GM19328 (cell line): ENCODE measurements at regions not wholly inside any gene's neighbourhood (a gene's known extent, or its start where the extent isn't known, plus 50 kb on each side); places are given as distances from the start of the nearest gene placed in this dataset.
"Not testable (repeated sequence)": the region's sequence is repeated elsewhere in the genome, so short reads cannot be mapped to it uniquely, and the experiment has no call there.

ENCODE experiments used
- ATAC-seq: cut with Tn5 transposase; IDR thresholded peaks from one replicate; pipeline ENCODE4 v1.9.1; 2021; ENCODE audit warnings: mild to moderate bottlenecking, moderate library complexity; ENCODE audit not compliant: unreplicated experiment

DNA sequence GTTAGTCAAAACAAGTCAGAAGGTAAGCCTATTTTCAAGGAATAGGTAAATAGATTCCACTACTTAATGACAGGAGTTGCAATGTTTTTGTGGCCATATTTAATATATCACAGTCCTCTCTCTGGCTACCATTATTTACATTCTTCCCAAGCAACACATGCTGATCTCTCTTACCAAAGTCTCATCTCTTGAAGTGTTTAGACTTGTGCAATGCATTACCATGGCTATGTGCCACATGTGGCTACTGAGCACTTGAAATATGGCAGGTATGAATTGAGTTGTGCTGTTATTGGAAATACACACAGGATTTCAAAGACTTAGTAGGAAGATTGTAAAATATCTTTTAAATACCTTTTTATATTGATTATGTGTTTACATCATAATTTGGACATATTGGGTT, 262.4 kb upstream of the PDE3A start:
- ATAC-seq = no peak

DNA sequence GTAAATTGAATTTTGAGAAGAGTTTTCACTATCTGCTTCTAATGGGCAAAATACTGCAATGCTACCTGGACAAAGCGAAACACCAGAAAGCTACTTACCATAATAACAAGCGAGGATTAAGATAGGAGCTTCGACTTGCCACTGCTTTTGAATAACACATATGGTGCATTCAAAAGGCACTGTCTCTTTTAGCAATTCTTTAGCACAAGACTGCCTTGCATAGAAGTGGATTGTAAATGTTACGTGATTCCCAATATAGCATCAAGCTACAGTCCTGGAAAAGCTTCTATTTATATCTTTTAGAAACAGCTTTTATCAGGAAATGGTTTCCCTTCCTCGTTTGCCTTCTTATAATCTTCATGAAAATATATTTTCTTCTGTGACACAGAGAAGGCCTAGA, 258.7 kb upstream of the PDE3A start:
- ATAC-seq = no peak

DNA sequence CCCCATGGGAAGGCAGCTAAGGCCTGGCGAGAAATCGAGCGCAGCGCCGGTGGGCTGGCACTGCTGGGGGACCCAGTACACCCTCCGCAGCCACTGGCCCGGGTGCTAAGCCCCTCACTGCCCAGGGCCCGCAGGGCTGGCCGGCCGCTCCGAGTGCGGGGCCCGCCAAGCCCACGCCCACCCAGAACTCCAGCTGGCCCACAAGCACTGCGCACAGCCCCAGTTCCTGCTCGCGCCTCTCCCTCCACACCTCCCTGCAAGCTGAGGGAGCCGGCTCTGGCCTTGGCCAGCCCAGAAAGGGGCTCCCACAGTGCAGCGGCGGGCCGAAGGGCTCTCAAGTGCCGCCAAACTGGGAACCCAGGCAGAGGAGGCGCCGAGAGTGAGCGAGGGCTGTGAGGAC, 253.0 kb upstream of the PDE3A start:
- not testable (repeated sequence) for ATAC-seq

DNA sequence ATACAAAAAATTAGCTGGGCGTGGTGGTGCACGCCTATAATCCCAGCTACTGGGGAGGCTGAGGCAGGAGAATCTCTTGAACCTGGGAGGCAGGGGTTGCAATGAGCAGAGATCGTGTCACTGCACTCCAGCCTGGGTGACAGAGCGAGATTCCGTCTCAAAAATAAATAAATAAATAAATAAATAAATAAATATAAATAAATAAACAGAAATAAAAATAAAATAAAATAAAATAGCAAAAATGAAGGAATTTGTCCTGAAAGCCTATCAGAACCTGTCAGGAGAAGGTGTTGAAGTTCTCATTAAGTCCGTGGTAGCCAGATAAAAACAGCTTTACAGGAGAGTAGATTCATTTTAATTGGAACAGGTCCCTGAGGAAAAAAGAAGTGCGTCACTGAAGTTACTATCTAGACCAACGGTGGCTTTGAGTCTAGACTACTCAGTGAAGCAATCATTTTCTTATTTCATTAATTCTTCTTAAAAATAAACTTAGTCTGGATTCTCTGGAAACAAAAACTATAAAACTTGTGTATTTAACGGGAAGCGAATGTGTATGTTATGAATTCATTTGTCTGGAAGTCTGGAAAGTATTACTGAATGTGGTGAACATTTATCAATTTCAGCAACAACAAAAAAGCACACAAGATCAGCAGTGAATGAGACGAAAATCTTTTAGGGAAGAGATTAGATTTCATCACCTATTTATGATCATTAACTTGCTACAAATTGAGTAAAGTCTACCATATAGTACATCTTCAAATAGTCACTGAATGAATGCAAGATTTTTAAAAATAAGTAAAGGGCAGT, 248.5 kb upstream of the PDE3A start:
- ATAC-seq = no peak

DNA sequence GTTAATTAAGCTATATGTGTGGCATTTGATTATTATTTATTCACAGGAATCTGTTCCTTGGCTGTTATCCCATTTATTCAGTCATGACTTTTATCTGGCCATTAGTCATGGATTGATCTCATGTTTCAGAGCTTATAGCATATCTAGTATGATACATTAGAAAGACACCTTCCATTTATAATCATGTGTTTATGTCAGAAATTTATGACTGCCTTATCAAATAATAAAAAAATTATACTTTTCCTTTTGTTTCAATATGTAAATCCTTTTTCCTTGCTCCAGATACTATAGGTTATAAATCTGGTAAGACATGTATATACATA, 248.0 kb upstream of the PDE3A start:
- no peak for ATAC-seq

DNA sequence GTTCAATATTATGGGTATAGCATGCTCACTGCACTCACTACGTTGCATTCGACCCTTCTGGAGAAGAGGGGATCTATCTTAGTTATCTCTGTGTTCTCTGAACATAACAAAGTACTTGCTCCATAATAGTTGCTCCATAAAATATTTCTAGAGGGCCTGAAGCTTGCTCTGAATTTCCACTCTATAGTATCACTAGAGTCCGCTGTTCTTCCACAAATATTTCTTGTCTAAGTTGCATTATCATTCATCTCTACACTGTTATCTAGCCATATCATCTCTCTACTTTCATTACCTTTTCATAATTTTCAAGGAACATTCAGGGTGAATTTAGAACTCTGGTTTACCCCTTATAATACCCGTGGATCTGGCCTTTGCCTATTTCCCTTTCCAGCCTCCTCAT, 246.1 kb upstream of the PDE3A start:
- ATAC-seq = no peak

DNA sequence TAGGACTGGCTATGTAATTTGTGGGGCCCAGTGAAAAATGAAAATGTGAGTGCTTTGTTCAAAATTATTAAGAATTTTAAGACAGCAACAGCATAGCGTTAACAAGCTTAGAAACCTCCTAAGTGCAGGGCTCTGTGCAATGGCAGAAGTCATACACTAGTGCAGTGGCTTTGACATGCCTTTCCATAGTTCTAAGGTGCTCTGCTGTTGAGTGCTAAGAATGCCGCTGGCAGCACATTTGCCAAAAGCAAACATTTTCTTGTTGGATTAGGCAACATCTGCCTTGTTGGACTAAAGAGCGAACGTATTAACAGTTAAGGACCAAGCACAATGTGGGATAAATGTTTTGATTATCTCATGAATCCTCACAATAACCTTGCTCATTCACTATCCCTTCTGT, 244.9 kb upstream of the PDE3A start:
- no peak for ATAC-seq

DNA sequence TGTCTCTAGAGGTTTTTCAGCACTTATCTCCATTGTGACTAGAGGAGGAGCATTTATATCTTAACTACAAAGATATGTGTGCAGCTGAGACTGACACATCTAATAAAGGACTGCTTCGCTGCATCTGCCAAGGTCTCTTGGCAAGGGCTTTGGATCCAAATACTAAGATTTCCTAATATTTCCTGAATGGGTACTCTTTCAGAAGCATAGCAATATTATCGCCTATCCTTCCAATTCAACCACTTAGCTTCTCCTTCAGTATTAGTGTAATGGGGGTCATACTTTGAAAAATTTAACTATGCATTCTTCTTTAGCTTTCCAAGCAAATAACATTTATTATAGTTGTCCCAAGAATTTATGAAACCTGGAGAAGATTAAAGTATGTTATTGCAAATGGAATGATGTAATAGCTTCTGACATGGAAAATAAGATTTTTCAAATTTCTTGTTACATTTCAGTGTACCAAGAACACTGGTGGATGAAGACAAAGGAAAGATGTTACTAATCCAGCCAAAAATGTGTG, 243.0 kb upstream of the PDE3A start:
- ATAC-seq = no peak

DNA sequence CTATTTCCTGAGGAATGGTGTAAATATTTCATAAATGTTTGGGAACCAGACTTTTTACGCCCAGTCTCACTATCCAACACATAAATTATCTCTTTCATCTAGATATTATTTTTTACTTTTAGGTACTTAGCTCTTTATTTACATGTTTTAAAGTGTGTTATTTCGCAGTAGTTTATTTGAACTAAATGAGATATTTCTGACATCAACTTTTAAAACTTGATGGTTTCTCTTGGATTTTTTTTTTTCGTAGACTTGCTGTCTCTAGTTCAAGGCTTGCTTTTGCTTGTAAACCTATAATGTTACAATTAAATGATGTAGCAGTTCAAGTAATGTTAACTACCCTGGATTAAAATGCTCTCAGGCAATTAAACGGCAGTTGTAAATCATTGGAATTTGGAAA, 241.7 kb upstream of the PDE3A start:
- ATAC-seq = no peak

DNA sequence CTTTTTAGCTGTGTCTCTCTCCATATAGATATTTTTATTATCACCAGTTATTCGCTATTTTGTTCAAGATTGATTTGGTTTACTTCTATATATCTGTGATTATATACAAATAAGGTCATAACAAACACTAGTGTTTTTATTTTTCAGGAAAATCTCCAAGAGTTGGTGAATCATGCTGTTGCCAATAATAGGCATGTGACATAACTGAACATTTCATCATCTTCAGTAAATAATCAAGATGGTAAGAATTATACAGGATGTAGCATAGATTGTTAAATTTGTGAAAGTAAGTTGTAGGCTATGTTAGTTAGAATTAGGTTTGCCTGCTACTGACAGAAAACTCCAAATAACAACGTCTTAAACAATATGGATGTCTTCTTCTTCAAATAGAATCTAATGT, 240.9 kb upstream of the PDE3A start:
- no peak for ATAC-seq

DNA sequence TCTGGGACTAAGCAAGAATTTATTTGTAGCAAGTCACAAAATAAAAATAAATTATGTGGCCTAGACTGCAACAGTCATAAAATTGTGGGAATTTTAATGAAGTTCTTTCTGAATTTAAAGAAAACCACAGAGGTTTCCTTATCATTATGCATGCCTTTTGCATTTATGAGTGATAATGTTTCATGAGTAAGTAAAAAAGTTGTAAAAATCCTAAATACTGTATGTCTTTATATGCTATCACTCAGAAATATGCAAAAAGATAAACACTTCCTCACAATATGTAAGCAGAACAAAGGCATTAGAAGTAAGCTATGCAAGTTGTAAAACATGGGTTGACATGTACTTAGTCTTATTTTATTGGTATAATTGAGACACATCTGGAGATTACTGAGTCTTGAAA, 239.4 kb upstream of the PDE3A start:
- ATAC-seq = no peak

DNA sequence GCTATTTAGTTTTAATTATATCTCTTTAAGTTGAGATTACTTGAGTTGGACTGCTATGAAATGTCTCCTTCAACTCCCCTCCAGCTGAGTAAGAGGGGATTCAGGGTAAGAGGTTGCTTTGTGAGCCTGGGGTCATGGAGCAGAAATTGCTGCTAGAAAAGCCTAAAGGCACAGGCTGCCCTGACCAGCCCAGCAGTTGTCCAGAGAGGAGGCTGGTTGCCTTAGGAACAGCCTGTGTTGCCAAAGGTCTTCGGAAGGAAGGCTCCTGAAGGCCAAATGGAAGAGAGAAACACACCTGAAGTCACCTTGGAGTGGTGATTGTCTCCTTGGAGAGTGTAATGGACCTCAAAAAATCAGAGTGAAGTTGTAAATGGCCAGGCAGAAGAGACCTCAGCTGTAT, 235.5 kb upstream of the PDE3A start:
- no peak for ATAC-seq

DNA sequence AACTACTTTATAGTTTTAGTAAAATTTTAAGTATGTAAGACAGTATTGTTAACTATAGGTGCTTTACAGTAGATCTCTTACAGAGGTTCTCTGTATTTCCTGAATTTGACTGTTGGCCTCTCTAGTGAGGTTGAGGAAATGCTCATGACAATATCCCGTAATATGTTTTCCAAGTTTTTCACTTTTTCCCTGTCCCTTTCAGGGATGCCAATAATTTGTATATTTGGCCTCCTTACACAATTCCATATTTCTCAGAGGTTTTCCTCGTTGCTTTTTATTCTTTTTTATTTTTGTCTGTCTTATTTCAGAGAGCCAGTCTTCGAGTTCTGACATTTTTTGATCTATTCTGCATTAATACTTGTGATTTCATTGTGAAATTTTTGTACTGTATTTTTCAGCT, 233.7 kb upstream of the PDE3A start:
- ATAC-seq = no peak

DNA sequence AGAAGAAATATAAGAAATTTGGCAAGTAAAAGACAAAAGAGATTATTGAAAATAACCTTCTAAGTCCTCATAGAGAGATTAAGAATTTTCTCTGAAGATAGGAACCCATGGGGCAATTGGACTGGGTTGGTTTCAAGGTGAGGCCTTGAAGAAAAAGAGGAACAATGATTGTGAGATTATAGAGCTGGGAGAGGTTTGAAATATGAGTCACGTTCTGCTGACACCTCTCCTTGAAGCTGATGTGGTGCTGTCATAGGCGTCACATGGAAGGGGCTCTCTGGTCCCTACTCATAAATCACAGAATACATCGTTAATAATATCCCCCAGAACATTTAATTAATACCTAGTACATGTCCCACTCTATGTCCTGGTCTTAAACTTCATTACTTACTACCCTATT, 227.6 kb upstream of the PDE3A start:
- no peak for ATAC-seq

DNA sequence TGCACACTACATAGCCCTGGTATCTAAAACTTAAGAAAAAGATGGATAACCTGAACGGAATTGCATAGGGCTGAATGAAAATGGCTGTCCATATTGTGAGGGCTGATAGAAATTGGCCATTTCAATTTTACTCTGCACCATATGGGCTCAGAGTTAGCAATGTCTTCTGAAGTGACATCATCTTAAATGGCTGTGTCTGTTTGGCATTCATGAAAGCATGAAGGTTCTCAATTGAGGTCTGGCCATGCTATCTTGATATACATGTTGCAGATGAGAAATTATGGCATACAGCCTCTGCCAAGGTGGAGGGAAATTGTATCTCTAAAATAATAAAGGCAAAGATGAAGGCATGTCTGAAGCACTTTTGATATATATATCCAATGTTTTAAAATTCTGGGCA, 226.0 kb upstream of the PDE3A start:
- no peak for ATAC-seq

DNA sequence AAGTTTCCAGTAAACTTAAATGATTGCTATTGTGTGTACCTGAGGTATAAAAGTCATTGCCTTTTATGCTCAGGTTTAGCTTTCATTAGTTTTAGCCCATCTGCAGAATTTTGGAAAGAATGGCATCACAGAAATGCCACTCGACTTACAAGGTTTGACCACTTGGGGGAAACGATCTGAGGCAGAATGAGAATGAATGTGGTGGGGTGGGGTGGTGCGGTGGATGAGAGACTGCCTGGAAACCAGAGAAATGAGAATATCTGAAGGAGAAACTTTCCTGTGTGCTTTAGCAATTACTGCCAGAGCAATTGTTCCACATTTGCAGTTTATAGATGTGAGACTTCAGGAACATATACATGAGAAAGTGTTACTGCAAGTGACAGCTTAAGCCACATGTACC, 225.4 kb upstream of the PDE3A start:
- ATAC-seq = no peak

DNA sequence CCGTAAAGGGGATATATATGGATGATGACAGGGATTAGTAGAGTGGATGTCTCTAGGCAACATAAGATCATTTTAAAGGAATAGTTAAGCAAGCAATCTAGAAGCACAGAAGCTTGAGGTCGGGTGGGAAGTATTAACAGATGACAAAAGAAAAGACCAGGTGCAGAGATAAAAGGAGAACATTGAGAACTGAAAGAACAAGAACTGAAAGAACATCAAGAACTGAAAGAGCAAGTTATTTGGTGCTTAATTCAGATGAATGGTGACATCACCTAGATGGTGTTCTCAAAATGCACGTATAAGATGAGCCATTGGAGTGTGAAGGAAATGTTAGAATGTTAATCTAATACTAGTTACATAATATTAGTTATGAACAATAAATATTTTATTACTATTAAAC, 224.0 kb upstream of the PDE3A start:
- ATAC-seq = no peak

DNA sequence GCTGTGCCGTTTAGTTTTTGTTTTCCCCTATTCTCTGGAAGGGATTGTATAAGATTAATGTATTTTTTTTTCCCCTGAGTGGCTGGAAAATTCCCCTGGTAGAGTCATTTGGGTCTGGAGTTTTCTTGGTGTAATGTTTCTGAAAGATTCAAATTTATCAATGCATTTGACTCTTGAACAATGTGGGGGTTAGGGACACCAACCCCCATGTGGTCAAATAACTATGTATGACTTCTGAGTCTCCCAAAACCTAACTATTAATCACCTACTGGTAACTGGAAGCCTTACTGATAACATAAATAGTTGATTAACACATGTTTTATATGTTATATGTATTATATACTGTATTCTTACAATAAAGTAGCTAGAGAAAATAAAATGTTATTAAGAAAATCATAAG, 220.1 kb upstream of the PDE3A start:
- ATAC-seq = no peak

DNA sequence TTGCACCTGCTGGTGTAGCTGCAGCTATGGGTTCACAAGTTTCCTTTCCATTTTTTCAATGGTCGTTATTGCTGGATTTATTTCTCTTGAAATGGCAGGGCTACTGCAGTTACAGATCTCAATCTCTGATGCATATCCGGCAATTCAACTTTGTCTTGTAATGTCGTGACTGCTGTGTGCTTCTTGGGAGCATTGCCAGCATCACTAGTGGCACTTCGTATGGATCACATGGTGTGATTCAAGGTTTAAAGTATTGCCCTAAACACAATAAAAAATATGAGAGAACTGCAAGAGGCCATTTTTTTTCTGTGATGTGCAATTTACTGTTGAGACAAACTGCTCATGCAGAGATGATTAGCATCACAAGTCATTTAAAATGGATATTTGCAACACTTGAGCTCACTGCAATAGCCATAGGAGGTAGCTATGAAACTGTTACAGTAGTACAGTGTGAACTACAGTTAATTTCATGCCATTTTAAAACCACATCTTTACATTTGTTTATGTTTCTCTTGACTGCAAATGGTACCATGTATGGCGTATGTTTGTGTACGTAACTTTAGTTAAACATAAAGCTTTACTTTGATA, 217.4 kb upstream of the PDE3A start:
- ATAC-seq = no peak

DNA sequence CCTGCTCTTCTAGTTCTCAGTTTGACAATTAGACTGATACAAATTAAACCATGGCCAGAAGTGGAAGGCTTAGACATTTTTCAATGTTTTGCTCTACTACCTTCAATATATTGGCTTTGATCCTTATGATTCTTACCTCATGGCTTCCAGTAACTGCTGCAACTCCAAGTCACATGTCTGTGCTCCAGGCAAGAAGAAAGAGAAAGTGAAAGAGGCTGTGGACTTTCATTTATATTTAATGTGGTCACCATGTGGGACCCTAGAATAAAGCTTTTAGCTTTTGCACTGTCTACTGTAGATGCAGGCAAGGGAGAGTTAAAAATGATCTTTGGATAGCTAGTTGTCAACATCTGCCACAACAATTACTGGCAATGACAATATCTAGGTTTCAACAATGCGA, 214.3 kb upstream of the PDE3A start:
- no peak for ATAC-seq

DNA sequence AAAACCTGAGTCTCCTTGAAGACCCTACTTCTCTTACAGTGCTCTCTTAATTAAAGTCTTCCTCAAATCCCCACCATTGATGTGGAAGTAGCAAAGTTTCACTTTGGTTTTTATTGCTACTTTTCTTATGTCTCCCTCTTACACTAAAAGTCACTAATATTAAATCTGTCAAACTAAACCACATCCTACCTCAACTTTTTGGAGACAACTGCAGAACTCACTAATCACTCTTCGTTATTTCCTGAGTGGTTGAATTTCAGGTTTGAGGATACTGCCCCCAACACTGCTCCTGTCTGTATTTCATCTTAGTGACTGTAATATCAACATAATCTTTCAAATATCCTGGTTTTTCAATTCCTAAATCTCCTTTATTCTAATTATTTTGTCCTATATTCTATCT, 213.0 kb upstream of the PDE3A start:
- ATAC-seq = no peak

DNA sequence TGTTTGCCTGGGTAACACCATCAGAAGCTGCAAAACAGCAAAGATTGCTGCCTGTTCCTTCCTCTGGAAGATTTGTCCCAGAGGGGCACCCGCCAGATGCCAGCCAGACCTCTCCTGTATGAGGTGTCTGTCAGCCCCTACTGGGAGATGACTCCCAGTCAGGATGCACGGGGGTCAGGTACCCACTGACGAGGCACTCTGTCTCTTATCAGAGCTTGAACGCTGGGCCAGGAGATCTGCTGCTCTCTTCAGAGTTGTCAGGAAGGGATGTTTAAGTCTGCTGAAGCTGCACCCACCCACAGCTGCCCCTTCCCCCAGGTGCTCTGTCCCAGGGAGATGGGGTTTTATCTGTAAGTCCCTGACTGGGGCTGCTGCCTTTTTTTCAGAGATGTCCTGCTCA, 207.4 kb upstream of the PDE3A start:
- ATAC-seq = not testable (repeated sequence)
